NCI-H2107 treated with DMSO at 0.1 percent for 48 hours (cell line): ENCODE measurements at regions not wholly inside any gene's neighbourhood (a gene's known extent, or its start where the extent isn't known, plus 50 kb on each side); places are given as distances from the start of the nearest gene placed in this dataset.

Experiments used
- DNase-seq: peaks from one replicate; lab custom pipeline; 2025; ENCODE audit not compliant: unreplicated experiment; lab: John Stamatoyannopoulos, UW

DNA sequence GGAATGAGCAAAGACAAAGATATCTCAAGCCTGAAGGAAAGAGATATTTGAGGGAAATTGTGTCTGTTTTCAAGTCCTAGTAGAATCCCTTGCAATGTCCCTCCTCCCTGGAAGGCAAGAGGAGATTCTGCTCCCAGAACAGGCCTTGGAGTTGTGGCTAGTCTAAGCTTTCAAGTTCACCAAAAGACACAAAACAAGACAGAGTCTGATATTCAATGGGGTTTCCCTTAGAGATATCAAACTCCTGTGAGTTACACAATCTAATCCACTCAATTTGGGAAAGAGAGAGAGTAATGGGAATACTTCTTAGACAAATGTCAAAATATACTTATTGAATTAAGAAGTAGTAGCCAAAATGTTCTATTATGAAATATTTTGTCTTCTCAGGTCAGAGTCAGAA is 162.8 kb upstream of the ADAMTS5 start:
- no peak for DNase-seq

DNA sequence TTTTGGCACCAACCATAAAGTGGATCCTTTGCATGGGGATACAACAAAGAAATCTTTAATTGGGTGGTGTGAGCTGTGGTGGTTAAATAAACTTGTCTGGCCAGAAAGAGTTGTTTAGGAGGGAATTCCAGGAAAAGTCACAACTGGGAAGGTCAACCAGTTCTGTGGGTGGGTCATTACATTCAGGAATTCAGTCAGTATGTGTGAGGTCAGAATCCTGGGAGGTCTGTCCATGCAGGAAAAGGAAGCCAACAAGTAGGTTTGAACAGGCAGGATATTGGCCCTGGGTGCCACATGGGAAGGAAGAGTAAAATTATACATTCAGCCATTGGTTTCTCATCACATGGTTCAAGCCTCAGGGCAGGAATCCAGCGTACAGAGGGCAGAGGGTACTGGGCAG is 162.3 kb upstream of the ADAMTS5 start:
- DNase-seq, result no peak

DNA sequence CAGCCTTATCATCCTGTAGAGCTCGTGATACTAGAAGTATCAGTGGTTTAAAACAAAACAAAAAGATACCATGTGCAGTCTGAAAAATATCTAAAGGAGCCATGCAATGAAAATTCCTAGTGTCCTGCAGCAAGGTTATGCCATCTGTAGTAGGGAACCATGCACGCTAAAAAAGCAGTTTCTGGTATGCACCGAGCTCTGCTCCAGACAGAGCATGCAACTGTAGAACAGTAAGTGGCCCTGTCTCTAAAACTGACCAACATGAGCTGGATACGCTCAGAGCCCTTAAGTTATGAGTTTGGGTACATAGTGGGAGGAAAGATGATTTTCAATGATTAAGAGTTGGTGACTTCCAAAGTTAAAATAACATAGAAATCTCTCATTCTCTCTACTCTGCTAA is 159.3 kb upstream of the ADAMTS5 start:
- DNase-seq, result no peak

DNA sequence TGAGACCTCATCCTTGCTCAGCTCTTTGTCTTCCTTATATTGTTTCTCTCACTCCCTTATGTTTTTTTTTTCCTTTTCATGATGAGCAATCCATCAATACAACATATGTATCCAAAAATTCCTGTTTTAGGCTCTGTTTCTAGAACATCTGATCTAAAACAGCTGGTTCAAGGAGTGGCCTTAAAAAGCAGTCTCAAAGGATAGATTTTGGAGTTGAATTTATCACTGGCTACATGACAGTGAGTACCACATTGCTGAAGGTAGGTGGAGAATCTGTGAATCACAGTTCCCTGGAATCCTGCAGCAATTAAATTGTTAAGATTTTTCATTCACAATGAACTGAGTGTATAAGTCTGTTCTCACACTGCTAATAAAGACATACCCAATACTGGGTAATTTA is 155.8 kb upstream of the ADAMTS5 start:
- no peak for DNase-seq

DNA sequence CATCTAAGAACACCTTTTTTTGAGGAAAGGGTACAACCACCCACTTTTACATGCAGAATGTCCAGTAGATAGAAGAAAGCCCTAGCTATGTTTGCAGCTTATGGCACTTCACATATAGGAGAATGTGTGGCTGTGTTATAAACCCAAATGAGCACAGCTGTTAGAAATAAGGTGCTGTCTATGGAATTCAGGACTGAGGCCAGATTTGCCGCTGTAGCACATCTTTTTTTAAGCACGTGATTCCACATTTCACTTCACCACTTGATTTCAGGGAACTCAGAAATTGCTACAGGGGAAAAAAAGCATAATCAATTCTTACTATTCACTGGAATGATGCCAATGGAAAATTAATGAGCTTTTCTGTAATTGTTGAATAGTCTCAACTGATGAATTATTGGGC is 147.2 kb upstream of the ADAMTS5 start:
- DNase-seq, result no peak

DNA sequence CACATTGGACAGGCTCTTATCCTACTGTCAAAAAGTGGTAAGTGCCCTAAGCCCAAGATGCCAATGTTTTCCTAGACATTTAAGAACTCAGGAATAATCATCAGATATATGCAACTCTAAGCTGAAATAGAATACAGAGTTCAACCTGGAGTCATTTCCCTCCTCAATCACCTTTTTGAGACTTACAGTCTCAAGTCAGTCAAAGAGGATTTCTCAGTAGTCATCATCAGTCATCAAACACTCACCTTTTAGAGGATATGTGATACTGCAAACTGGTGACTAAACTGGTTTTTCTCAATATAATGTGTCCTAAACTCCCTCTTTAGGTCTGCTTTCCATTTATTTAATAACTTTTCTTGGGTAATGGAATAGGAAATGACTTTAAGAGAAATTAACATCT is 145.3 kb upstream of the ADAMTS5 start:
- no peak for DNase-seq

DNA sequence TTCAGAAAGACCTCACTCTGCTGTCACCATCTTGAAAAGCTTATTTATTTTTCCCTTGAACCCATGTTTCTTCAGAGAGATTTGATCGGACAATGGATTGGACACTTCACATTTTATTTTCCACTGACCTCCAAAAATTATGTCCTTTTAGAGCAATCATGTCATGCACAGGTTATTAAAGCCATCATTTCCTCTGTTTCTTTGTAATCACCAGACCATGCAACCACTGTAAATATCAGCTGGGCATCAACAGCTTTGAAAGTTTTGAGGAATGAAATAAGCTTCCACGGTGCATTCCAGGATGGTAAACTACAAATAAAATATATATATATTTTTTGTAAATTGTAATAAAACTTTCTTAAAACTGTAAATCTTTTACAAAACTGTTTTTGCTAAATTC is 144.1 kb upstream of the ADAMTS5 start:
- no peak for DNase-seq

DNA sequence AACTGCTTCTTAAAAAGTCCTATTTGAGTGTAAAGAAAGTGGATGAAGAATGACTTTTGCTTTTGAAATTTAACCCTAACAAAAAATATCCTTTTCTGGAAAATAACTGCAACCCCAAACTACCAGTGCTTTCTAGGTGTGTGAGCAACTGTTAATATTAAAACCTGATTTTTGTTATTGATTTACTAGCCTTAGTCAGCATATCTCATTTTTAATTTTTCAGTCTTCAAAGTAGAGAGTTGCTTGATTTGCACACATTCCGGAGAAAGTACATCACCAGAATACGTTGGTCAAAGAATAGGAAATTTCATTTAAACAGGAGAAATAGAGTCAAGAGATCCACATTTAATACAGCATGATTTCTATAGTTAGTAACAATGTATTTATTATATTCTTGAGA is 141.8 kb upstream of the ADAMTS5 start:
- DNase-seq, result no peak

DNA sequence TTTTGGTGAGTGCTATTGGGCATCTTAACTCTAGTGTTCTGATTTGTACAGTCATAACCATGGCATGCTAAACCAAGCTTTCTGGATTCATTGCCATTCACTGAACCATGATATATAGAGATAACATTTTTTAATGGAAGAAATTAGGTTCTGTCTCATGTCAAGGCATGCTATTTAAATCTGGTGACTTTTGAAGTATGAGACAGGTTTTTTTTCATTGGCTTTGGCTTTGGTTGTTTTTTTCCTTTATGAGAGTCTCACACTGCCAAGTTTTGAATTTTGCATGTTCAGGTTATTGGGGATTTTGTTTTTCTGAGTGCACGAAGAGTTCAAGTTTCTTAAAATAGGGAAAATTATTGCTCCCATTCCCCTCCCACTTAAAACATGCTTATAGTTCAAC is 141.3 kb upstream of the ADAMTS5 start:
- no peak for DNase-seq

DNA sequence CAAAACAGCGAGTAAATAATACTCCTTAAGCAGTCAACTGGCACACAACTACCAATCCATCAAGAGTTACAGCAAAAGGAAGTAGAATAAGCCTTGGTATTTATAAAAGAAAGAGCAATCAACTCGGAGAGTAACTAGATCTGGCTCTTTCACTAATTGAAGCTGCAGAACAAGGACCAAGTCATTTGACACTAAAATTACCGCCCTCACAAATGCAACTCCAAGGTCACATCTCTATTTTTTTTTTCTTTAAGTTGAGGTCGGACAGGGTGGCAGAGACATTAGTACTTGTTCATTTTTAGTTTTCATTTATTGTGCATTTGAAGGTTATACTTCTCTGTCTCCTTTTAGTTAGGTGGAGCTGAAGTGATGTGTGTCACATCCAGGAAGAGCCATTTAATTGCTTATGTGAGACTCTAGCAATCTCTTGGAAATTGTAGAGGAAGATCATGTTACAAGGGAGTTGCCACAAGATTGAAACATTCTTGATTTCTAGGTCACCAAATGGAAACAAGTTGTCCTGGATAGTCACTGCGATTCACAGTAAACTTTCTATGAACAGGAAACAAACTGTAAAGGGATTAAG is 138.1 kb upstream of the ADAMTS5 start:
- no peak for DNase-seq

DNA sequence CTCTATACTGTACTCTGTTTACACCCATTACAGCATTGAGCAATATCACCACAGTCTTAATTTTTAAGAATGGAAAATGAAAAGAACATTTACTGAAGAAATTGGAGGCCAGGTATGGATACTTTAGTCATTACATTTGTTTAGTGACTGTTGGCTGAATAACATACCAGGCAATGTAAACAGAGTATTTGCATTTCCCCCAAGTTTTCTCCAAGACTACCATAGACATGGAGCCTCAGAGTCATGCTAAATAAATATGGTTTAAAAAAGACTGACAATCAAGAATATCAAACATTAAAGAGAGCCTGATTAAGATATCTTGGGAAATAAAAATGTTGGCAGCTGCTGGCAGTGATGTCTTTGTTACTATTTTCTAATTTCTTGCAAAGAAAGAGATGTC is 136.9 kb upstream of the ADAMTS5 start:
- DNase-seq, result no peak

DNA sequence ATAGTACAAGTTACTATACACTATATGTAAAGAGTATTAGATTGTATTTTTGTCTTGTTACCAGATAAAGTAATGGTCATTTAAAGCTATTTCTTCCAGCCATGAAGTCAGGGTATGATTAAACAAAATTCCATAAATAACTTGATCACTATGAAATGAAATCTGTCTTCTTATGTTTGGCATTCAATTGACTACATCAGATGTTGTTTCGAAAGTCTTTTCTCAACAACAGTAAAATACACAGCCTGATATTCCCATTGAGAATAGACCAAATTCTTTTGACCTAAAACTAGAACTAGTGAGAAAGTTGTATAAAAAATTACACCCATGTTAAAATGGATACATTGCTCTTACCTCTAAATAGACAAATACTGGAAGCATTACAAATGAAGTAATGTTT is 134.6 kb upstream of the ADAMTS5 start:
- no peak for DNase-seq

DNA sequence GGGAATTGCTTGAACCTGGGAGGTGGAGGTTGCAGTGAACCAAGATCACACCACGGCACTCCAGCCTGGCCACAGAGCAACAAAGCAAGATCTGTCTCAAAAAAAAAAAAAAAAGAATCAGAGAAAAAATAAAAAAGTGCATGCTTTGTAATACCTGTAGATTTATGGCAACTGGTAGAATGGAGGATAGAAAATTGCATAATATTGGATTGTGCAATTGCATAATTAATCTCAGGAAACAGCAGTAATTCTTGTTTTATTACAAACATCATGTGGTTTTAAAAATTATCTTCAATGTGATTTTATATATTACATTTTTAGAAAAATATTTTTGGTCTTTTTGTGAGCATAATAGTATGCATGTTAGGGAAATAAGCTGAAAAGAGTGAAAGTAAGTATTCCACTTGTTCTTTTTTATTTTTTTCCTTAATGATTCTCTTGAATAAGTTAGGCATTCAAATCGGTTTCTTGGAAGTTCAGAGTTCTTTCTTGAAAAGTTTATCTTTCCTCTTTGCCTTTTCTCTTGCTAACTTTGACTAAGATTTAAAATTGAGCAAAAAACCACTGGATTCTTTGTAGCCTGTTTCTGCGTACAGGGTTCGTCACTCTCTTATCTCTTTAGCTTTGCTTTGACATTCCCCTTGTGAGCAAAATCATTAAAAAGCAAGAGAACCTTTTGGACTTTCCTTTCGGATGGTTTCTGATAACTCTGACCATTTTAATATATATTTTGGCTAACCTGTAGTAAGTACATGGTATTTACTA is 127.5 kb upstream of the ADAMTS5 start:
- no peak for DNase-seq

DNA sequence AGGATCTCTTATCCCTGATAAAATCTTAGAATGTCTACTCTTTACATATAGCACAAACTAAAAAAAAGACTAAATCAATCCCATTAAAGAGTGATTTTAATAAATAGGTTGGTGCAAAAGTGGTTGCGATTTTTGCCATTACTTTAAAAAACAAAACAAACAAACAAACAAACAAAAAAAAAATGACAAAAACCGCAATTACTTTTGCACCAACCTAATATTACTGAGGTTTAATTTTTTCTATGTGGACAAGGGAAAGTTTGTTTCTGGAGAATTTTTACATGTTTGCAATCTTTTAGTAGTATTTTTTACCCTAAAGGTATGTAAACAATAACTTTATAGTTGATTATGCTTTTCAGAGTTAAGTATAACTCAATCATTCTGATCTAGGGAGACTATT is 119.7 kb upstream of the ADAMTS5 start:
- no peak for DNase-seq

DNA sequence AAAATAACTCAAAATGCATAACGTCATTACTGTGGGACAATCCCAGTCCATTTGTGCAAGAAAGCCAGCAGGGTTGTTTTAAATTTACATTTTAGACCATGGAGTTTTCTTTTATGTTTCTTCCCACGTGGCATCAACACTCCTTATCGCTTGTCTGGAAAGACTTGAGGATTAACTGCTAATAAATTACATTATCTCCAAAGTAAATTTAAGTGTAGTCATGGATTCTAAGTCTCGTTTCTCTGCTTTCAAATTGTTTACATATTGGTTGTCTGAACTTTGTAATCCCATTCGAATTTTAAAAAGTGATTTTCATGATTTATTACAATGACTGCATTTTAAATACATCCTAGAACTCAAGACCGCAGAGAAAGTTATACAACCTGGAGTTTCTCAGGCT is 119.3 kb upstream of the ADAMTS5 start:
- no peak for DNase-seq

DNA sequence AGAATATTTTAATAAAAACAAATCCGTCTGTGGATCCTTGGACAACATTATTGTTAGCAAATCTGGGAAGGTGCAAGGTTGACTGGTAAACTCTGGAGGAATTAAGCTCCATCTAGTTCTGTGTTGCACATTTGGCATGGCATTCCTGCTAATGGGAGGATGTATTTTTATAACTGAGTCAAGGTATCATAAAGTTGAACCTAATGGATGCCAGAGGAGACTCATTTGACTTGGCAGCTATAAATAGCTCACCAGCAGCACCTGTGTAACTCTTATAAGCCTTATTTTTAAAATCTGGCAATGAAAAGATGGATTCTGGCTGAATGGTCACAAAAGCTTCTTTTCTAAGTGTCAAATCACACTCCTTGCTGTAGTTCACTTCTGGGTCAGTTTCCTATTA is 118.5 kb upstream of the ADAMTS5 start:
- no peak for DNase-seq

DNA sequence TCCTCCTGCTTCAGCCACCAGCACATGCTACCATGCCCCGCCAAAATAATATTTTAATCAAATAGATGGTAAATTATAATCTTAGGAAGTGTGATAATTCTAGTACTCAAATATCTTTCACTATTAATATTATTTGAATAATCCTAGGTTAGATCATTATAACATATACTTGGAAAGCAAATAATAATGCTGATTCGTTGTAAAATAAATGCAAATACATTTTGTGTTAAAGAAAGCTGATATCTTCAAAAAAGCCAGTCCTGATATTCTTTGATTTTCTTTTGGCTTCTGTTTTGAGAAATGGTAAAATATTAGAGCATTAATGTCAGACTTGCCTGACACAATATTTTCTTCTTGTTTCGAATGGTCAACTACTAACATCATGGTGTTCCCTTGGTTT is 116.3 kb upstream of the ADAMTS5 start:
- no peak for DNase-seq

DNA sequence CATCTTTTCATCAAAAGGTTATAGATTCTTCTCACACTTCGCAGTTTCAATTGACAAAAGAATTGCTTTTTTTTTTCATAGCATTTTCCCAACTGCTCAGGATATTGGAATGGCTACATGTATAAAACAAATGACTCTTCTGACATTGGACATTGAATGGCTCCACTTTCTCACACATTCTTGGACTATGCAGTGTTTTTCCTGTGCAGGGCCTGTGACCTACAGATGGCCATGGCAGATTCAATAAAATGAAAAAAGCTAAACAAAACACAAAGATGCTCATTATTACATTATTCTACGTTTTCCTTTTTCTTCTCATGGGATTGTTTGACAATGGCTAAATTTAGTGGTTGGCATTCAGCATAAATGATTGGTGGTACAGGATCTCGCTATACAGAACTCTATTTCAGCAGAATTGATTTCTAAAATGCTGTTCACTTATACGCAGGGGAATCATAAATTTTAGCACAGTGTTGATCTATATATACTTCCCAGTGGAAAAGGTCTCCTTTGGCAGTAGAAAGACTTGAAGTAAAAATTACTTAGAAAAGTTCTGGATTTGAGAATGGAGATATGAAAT is 115.6 kb upstream of the ADAMTS5 start:
- DNase-seq, result no peak

DNA sequence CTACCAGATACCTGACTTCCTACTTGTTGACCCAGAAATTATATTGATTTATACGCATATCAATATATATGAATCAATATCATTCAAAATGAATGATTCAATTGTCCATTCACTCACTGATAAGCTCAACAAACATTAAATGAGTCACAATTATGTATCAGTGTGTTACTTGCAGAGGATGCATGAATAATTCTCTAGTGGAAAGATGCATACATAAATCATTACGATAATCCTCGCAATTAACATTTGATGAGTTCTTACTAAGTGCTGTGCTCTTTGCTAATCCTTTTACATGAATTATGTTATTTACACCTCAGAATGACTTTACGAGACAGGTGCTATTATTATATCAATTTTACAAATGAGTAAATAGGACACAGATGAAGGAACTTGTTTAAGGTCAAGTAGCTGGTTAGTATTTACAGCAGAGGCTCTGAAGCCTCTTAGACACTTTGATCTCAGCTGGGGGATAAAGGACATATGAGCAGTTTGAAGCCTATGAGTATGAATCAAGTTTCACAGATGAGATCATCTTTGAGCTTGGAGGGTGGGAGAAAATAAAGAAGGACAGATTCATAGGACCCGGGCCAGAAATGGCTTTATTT is 112.8 kb upstream of the ADAMTS5 start:
- no peak for DNase-seq

DNA sequence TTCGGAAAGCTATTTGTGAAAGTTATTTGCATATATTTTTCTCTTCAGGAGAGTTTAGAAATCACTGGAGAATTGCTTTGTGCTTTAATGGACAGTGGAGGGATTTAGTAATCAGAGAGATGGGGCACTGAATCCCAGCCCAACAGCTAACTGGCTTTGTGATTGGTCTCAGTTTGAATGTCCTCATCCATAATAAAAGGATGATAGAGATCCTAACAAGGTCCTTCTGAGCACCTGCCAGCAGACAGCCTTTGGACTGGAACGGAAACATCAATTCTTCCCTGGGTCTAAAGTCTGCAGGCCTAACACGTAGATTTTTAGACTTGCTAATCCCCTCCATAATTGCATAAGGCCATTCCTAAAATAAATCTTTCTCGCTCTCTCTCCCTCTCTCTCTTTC is 112.0 kb upstream of the ADAMTS5 start:
- no peak for DNase-seq

DNA sequence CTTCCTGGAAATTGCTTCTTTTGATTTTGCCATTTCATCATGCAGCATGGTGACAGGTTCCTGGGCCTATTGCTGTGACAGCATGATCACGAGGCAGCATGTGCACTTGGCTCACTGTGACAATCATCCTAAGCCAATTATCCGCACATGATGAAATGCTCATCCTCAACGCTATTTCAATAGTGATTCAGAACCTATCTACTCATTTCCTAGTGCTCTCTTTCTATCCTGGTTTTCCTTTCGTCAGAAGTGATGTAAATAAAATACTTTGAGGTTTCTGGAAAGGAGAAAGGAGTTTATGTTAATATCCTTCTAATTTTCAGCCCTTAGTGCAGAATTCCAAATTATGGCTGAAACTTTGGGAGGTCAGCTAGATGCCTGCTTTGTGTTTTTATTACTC is 110.6 kb upstream of the ADAMTS5 start:
- no peak for DNase-seq

DNA sequence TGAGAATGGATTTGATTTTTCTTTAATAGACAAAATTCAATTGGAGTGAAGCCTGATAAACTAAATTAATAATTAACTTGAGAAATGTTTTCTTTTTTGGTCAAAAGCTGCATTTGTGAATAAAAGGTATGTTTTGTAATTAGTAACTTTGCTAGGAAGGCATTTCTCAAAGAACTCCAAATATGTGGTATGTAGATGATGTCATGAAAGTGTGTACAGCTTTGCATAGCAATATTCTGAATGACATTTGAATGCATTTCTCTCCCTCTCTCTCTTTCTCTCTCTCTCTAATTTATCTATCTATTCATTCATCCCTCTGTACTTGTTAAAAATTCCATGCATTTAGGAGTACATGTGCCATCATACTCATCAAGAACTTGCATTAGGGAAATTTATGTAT is 109.1 kb upstream of the ADAMTS5 start:
- DNase-seq, result no peak
